ENCODE measurements at regions not wholly inside any gene's neighbourhood (a gene's known extent, or its start where the extent isn't known, plus 50 kb on each side); places are given as distances from the start of the nearest gene placed in this dataset.

- TF ChIP-seq CTCF (IDR thresholded peaks at IDR 0.05; ENCODE audit: low read depth, low read length): no peak
- no peaks in the 10 kb centered on the region for H3K27me3 ChIP-seq
- H3K4me1 ChIP-seq (ENCODE audit: low read depth): no peaks in the 10 kb centered on the region
- no peak overlapping the region for H3K27ac ChIP-seq
- no peaks in the 10 kb centered on the region for H3K36me3 ChIP-seq
- peak in 1 of 2 donors; percentile 92 for DNase-seq (ENCODE audit: low read depth in 1 of 2, low spot score in 1 of 2)
- H3K9me3 ChIP-seq (ENCODE audit: low read depth): no peaks in the 10 kb centered on the region
- no peak overlapping the region for H3K4me3 ChIP-seq
Measured at GRCh38 chr17:65433592-65433991, 127.9 kb downstream of the AXIN2 start.

GRCh38 chr17:65433157-65433556 is 128.3 kb downstream of the AXIN2 start:
- Histone ChIP-seq H3K36me3 (no peaks in the 10 kb centered on the region), H3K9me3 (ENCODE audit: low read depth) (no peaks in the 10 kb centered on the region), H3K27ac (no peak overlapping the region), H3K27me3 (no peaks in the 10 kb centered on the region), H3K4me1 (ENCODE audit: low read depth) (no peaks in the 10 kb centered on the region), H3K4me3 (no peak overlapping the region)
- TF ChIP-seq CTCF (IDR thresholded peaks at IDR 0.05; ENCODE audit: low read depth, low read length): no peak
- no peak for DNase-seq (ENCODE audit: low read depth in 1 of 2, low spot score in 1 of 2)

GRCh38 chr17:65431116-65431515 is 130.3 kb downstream of the AXIN2 start:
- H3K9me3 ChIP-seq (ENCODE audit: low read depth): no peaks in the 10 kb centered on the region
- H3K27me3 ChIP-seq: no peaks in the 10 kb centered on the region
- TF ChIP-seq CTCF (IDR thresholded peaks at IDR 0.05; ENCODE audit: low read depth, low read length): no peak
- DNase-seq (ENCODE audit: low read depth in 1 of 2, low spot score in 1 of 2): no peak
- H3K36me3 ChIP-seq: no peaks in the 10 kb centered on the region
- no peaks in the 10 kb centered on the region for H3K4me1 ChIP-seq (ENCODE audit: low read depth)
- no peak overlapping the region for H3K27ac ChIP-seq
- no peak overlapping the region for H3K4me3 ChIP-seq

GRCh38 chr17:65430209-65430833 is 131.1 kb downstream of the AXIN2 start:
- no peak for DNase-seq (ENCODE audit: low read depth in 1 of 2, low spot score in 1 of 2)
- Histone ChIP-seq H3K27ac (no peak overlapping the region), H3K36me3 (no peaks in the 10 kb centered on the region), H3K4me1 (ENCODE audit: low read depth) (no peaks in the 10 kb centered on the region), H3K4me3 (no peak overlapping the region), H3K27me3 (no peaks in the 10 kb centered on the region), H3K9me3 (ENCODE audit: low read depth) (no peaks in the 10 kb centered on the region)
- TF ChIP-seq CTCF (IDR thresholded peaks at IDR 0.05; ENCODE audit: low read depth, low read length): no peak

- TF ChIP-seq CTCF (IDR thresholded peaks at IDR 0.05; ENCODE audit: low read depth, low read length): peak; percentile 14
- H3K27ac ChIP-seq: no peak overlapping the region
- no peaks in the 10 kb centered on the region for H3K27me3 ChIP-seq
- no peaks in the 10 kb centered on the region for H3K9me3 ChIP-seq (ENCODE audit: low read depth)
- no peak overlapping the region for H3K4me3 ChIP-seq
- no peaks in the 10 kb centered on the region for H3K36me3 ChIP-seq
- H3K4me1 ChIP-seq (ENCODE audit: low read depth): no peaks in the 10 kb centered on the region
- DNase-seq (ENCODE audit: low read depth in 1 of 2, low spot score in 1 of 2): no peak
Measured at GRCh38 chr17:65423346-65424140, 137.9 kb downstream of the AXIN2 start.

All from cardiac muscle cell (in vitro differentiated cells and primary cell).